Activated CD4-positive, alpha-beta T cell treated with anti-CD3 and anti-CD28 coated beads, Interleukin-10, Interleukin-2, amounts not matched to agents 100 ng/mL and 50 ng/mL, durations not matched to agents 16 hours and 8 hours (primary cell): ENCODE measurements at regions not wholly inside any gene's neighbourhood (a gene's known extent, or its start where the extent isn't known, plus 50 kb on each side); places are given as distances from the start of the nearest gene placed in this dataset.
"Not testable (repeated sequence)": the region's sequence is repeated elsewhere in the genome, so short reads cannot be mapped to it uniquely, and the experiment has no call there.

Experiments used
- DNase-seq: peaks from one replicate; pipeline ENCODE4 v3.0.0-alpha.2; 2020

DNA sequence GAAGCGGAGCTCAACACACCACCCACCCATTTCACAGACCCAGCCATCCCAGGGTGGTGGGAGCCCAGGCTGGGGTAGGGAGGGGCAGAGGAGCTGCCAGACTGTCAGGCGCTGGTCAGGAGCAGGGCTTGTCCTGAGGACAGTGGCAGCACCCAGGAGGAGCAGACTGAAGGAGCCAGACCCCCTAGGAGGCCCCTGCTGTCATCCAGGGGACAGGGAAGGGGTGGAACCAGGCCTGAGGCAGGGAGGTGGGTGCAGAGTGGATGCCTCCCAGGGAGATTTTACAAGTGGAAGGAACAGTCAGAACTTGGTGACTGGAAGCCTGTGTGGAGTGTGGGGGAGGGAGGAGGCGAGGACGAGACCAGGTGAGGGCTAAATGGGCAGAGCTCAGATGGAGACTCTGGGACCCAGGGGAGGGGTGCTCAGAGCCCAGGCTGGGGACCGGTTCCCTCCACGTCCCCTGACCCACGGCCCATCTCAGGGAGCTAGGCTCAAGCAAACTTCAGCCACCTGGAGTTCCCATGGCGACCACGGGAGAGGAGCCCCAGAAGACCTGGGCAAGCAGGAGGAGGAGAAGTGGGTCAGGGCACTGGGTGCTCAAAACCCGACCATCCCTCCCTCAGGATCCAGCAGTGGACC, 215.4 kb downstream of the TBC1D2B start:
- not testable (repeated sequence) for DNase-seq

DNA sequence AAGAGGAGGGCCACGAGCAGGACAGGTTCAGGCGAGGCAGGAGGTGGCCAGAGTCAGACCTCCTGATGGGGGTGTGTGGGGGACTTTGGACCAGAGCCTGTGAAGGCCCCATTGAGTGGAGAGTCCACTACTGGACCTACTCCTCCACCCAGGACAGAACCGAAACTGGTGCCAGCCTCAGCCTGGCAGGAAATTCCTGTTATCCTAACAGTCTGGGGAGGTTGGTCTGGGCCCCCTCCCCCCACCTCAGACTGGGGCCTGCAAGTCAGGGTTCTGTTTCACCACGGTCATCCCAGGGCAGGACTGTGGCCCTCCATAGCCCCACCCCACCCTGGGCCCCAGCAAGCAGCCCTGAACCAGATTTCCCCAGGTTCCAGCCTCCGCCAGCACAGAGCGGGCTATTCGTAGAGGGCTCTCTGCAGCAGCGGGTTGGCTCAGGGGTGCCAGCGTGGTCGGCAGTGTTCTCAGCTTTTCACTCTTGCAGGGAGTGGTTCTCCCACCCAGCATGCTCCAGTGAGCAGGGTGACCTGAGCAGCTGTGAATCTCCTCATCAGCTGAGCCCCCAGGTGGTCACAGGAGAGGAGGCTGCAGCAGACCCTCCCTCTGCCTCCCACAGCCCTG, 217.3 kb downstream of the TBC1D2B start:
- DNase-seq: no peak

DNA sequence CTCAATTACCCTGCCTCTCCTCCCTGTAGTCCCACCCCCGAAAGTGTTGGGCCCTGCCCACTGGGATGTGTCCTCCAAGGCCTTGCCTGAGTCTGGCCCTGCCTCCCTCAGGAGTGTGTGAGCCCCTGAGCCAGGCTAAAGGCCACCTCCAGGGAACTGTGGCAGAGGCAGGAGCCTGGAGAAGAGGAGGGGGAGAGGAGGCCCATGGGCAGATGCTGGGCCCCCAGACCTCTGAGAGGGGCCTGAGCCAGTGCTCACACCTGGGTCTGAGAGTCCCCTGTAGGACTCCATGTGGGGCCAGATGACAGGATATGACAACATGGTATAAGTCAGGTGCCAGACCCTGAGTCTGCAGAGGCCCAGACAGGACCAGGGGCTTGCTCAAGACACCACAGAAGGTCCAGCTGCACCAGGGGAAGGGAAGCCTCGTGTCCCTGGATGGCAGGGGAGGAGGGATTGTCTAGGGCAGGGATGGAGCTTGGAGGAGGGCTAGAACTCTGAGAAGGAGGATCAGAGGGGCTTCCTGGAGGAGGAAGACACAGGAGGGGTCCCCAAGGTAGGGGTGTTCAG, 217.9 kb downstream of the TBC1D2B start:
- DNase-seq: no peak

DNA sequence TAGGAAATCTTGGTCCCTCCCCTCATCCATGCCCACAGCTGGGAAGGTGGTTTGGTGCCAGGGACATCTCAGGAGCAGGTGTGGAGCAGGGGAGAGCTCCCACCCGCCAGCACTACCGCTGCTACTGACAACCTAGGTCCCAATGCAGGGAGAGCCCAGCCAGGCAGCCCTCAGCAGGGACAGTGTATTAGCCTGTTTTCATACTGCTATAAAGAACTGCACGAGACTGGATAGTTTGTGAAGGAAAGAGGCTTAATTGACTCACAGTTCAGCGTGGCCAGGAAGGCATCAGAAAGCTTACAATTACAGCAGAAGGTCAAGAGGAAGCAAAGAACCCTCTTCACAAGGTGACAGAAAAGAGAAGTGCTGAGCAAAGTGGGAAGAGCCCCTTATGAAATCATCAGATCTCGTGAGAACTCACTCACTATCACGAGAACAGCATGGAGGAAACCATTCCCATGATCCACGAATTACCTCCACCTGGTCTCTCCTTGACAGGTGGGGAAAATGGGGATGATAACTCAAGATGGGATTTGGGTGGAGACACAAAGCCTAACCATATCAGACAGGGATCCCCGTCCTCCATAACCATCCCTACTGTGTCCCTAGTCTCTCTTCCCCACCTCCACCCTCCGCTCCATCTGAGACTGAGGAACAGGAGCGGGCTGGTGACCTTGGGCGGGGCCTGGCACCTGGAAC, 218.6 kb downstream of the TBC1D2B start:
- no peak for DNase-seq

DNA sequence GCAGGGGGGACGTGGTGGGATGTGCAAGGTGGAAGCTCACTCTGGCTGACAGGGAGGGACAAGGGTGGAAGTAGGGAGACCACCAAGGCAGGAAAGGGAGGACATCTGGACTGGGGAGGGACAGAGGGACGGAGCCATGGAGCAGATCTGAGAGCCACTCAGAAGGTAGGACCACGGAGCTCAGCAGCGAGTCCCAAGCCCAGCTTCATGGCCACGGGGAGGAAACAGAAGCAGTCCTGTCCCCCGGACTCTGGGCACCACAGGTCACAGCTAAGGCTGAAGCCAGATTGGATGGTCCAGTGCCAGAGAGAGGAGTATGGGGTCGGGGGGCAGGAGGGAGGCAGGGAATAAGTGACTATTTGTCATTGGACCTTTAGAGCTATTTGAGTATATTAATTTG, 220.1 kb downstream of the TBC1D2B start:
- DNase-seq: no peak

DNA sequence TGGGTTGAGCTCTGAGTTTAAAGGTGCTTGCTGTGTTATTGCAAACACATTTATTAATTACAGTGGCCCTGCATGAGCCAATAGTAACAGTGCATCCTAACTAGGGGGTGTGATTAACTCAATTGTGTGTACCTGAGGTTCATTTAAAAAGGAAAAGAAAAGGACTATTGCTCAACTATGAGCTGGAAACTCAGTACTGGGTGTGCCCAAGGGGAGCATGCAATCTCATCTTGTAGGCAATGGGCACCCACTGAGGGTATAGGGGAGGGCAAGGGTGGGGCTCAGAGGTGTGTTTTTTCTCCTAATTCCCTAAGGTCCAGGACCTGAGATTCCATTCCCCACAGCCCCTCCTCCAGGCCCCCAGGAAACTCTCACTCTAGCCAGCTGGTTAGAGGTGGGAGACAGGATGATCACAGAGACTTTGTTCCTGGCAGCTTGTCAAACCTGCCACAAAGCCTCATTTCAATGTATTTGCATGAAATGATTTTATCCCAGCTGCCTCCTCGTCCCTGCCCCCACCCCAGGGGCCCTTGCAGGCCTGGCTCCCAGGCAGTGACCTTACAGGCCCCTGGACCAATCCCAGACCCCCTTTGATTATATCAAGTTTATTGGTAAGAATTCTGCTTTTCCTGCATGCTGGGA, 220.7 kb downstream of the TBC1D2B start:
- no peak for DNase-seq

DNA sequence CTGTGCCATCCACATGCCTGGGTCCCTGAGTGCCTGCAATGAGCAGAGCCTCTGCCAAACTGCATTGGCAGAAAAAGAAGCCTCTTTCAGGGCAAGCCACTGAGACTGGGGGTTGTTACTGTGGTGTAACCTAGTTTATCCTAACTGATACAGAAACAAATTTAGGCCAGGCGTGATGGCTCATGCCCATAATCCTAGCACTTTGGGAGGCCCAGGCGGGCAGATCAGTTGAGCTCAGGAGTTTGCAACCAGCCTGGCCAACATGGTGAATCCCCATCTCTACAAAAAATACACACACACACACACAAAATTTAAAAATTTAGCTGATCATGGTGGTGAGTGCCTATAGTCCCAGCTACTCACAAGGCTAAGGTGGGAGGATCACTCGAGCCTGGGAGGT, 221.6 kb downstream of the TBC1D2B start:
- no peak for DNase-seq

DNA sequence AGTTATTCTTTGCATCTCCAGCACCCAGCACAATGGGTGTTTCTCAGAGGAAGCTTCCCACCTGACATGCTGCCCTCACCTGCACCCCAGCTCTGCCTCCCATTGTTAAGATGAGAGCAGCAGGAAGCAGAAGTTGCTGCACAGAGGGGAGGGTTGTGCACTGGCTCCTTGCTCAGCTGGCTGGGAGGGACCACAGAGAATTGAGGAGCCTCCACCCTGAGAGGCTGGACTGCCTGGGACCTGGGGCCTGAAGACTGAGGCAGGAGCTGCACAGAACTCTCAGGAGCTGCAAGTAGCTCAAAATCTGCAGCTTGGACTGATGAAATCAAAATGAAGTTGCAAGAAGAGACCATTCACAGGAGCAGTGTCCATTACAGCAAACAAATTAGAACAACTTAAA, 222.3 kb upstream of the LINGO1 start:
- no peak for DNase-seq

DNA sequence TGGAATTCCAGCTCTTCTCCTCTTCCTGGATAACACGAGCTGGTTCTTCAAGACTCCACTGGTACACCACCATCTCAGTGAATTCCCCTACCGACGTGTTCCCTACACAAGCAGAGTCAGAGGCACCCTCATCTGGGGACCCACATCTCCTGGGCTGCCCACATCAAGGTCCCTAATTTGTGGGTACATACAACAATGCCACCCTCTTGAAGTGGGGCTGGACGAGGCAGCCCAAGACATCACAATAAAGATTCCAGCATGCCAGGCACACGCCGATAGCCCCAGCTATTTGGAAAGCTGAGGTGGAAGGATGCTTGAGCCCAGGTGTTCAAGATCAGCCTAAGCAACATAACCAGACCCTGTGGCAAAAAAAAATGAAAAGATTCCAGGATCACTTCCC, 221.2 kb upstream of the LINGO1 start:
- no peak for DNase-seq

DNA sequence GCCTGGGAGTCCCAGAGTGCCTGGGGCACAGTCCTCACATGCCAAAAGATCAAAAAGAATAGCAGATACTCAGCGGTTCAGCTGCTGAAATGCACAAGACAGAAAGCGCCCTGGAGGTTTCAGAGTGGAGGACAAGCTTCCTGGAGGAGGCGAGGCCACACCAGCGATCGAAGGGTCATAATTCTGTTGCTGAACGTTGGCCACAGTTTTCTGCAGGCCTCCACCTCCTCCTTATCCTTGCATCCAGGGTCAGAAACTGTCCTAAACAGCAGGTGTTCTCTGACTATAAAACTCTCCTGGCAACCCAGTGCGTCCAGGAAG, 220.3 kb upstream of the LINGO1 start:
- no peak for DNase-seq

DNA sequence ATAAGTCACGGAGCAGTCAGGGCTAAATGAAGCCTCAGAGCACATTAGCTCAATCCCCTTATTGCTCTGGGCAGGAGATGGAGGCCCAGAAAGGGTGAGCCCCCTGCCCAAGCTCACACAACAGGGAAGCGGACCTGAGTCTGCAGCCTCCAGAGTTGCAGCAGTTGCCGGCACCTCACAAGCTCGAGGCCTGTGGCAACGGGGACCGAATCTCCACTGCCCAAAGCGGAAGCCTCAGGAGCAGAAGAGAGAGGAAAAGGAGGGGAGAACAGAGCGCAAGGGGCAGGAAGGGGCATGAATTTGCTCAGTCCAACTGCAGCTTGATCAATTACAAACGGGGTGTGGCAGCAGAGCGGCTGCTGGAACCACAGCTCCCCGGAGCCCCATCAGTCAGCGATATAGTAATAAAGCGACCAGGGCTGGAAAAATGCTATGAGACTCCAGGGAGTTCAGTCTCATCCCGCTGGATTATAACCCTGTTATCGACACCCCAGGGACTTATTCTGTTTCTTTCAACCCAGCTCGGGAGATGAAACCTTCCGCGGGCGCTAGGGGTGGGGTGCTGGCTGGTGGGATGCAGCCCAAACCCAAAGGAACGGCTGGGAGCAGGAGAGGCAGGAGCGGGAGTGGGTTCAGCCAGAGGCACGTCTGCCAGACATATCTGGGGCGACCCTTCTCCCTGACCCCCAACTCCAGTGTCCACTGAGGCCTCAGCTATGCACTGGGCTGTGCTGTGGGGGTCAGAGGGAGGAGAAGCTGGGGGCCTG, 219.7 kb upstream of the LINGO1 start:
- no peak for DNase-seq

DNA sequence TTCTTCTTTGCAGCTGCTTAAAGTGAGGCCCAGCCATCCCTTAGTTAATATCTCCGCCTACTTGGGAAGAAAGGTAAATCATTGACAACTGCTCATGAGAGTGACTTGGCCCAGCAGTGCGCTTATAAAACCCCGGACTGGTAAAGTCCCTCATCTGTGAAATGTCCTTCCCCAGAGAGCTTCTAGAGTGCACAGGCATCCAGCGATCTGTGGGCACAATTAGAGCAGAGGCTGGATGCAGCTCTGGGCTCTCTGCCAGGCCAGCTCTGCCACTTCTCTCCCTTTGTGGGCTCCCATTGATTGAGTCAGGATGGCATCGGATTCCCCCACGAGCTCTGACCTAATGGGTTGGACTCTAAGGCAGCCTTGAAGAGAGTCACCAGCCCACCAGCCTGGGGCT, 219.0 kb upstream of the LINGO1 start:
- DNase-seq: no peak

DNA sequence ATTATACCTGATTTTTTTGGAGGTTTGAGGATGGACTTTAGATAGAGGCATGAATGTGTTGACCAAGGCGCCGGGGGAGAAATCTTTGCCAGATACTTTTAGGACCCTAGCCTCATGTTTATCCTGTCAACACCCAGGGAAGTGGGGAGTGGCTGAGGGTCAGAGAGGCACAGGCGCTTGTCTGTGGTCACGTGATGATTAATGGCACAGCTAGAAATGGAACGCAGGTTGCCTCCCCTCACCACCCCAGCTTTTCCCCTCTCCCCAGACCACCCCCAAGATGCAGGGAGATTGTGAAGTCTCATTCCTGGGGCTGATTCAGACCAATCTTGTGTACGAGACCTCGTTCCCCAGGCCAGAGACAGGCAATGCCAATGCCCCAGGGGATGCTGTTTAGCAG, 218.4 kb upstream of the LINGO1 start:
- DNase-seq: no peak

DNA sequence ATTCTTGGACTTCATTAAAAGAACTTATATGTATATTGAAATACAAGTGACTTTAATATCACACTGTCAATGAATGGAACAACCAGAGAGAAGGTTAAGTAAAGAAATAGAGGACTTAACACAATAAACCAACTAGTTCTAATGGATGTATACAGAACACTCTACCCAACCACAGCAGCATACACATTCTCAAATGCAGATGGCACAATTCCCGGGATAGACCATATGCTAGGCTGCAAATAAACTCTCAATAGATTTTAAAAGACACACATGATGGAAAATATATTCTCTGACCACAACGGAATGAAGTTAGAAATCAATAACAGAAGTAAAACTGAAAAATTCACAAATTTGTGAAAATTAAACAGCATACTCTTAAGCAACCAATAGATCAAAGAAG, 214.3 kb upstream of the LINGO1 start:
- no peak for DNase-seq

DNA sequence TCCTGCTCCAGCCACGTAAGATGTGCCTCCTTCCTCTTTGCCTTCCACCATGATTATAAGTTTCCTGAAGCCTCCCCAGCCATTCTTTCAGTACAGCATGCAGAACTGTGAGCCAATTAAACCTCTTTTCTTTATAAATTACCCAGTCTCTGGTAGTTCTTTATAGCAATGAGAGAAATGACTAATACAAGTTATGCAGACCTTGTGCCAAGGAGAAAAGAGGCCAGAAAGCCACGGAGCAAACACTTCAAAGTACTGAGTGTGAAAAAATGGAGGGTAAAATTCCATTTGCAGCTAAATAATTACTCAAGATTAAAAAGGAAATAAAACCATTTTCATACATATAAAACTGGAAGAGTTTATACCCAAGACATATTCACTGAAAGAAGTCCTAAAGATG, 213.6 kb upstream of the LINGO1 start:
- DNase-seq: no peak

DNA sequence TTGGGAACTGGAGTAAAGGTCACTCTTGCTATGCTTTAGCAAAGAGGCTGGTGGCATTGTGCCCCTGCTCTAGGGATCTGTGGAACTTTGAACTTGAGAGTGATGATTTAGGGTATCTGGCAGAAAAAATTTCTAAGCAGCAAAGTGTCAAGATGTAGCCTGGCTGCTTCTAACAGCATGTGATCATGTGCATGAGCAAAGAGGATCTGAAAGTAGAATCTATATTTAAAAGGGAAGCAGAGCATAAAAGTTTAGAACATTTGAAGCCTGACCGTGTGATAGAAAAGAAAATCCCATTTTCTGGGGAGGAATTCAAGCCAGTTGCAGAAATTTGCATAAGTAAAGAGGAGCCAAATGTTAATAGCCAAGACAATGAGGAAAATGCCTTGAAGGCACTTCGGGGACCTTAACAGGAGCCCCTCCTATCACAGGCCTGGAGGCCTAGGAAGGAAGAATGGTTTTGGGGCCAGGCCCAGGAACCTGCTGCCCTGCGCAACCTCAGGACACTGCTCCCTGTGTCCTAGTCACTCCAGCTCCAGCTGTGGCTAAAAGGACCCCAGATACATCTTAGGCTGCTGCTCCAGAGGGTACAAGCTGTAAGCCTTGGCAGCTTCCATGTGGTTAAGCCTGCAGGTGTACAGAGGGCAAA, 212.2 kb upstream of the LINGO1 start:
- DNase-seq: no peak

DNA sequence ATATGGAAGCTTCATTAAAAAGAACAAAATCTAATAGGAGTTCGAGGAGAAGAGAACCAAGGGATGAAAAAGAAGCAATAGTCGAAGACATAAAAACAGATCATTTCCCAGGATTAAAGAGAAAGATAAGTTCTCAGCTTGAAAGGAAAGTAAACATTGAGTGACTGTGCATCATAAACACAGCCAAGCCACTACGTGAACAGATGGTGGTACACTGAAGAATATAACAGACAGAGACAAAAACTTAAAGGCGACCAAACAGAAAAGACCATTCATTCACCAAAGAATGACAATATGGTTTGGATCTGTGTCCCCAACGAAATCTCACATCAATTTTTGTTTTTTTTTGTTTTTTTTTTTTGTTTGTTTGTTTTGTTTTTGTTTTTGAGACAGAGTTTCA, 210.8 kb upstream of the LINGO1 start:
- DNase-seq: no peak

DNA sequence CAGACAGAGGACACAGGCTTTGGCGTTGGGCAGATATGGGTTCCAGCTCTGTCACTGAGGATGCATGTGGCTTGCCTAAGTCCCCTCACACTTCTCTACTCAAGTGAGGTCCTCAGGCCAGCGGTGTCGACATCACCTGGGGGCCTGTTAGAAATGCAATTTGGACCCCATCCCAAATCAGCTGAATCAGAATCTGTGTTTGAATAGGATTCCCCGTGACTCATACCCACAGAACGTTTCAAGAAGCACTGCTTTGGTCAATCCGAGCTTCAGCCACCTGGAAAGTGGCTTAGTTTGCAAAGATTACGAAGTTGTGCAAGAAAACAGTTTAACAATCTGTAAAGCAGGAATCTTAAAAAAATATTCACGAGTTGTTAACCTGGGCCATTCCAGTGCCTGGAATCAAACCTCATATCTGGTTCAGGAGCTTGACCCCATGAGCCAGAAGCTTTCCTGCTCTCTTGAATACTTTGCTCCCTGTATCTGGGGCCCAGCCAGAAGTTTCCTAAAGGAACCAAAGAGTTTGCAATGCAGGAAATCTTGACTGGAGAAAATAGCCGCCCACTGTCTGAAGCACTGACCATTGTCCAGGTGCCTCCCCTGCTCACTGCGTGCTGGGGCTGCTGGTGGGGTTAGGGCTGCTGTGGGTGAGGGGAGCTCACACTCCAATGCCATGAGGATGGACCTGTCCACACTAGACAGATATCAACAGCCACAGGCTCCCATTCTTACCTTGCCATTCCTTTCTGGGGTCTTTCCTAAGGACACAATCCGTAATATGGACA, 208.5 kb upstream of the LINGO1 start:
- DNase-seq: no peak

DNA sequence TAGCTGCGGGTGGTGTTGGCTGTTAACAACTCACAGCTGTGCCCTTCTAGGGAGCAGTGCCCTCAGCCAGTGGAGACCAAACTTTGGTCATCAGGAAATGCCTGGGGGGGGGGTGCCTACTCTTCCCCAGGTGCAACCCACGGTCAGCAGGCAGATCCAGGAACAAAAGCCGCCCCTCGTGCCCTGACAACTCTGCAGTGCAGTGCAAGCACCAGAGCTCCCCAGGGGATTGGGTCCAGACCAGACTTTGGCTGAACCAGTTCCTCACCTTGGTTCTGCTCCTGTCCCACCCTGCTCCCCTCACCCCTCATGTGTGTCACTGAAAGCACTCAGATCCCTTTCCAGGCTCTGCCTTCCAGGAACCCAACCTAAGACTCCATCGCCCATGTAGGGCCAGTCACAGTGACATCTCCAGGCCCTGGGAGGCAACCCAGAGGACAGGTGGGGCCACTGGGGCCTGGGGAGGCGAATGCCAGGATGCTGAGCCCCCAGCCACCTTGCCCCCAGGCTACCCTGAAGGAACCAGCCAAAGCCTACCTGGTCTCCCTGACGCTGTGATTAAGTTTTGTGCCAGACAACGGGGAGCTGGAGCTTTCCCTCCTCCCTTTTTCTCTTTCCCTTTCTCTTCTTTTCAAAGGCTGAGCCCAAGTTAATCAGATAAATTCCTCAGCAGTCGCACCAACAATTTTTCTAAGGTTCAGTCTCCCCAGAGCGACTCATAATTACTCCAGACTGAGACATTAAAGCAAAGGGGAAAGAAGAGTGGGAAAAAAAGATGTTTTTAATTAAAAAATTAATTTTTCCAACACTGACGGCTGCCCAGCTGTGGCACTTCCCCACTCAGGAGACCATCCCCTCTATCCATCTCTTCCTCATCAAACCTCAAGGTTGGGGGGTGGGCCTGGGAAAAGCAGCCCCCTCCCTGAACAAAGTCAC, 207.5 kb upstream of the LINGO1 start:
- no peak for DNase-seq

DNA sequence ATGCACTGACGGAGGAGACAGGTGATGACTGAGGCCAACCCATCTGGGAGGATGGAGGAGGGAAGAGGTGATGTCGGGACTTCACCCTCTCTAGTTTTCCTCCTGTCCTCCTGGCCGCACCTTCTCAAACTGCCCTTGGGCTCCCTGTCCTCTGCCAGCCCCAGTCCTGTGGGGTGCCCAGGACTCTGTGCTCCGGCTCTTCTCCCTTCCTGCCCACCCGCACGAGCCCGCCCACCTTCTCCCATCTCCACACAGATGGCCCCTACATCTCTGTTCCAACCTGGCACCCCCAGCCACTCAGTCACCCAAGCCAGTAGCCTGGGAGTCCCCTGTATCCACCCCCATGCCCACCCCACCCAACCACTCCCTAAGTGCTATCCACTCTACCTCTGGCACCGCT, 206.7 kb upstream of the LINGO1 start:
- DNase-seq: no peak

DNA sequence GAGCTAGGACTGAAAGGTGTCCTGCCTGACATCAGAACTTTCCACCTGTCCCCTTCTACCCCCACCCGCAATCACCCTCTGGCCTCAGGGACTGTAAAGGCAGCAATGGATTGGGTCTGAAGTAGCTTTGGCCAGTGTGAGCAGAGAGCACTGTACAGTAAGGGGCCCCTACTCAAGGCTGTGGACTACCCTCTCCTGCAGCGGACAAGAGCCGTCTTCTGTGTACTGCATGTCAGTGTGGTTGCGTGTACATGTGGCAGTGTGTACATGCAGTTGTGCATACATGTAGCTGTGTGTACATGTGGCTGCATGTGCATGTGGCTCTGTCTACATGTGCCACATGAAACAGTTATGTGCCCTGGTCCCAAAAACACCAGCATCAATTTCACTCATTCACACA, 205.9 kb upstream of the LINGO1 start:
- DNase-seq: no peak
